Breast epithelium (tissue), 4 donors: ENCODE measurements at regions not wholly inside any gene's neighbourhood (a gene's known extent, or its start where the extent isn't known, plus 50 kb on each side); places are given as distances from the start of the nearest gene placed in this dataset.

Experiments used
- DNase-seq, 2 donors: peaks; one replicate each; pipeline ENCODE4 v3.0.0-alpha.2; 2019; ENCODE audit warnings: low spot score in 2 of 2
- H3K27ac ChIP-seq, 2 donors: fragments of 200-600 bp; sonication (generic) in 1 of 2; one replicate each; pipeline ENCODE4 v1.5.1; 2016 to 2019; ENCODE audit warnings: mild to moderate bottlenecking in 1 of 2
- H3K27me3 ChIP-seq, 2 donors: fragments of 200-600 bp; sonication (generic) in 1 of 2; one replicate each; pipeline versions ENCODE4 v1.5.1 to v1.6.0; 2017 to 2019; ENCODE audit warnings: control low read depth in 1 of 2, mild to moderate bottlenecking in 1 of 2
- H3K36me3 ChIP-seq: fragments of 200-600 bp; one replicate; pipeline ENCODE4 v1.5.1; 2019
- H3K4me1 ChIP-seq, 2 donors: fragments of 200-600 bp; sonication (generic); one replicate each; pipeline ENCODE4 v1.5.1; 2016 to 2019; ENCODE audit warnings: control low read depth in 1 of 2
- H3K4me3 ChIP-seq, 3 donors: fragments of 200-600 bp; sonication (generic); 1 replicate in 2 of 3; 2 replicates in 1 of 3; pipeline ENCODE4 v1.5.1; 2016 to 2019; ENCODE audit warnings: mild to moderate bottlenecking in 3 of 3, moderate library complexity in 2 of 3
- H3K9me3 ChIP-seq, 2 donors: fragments of 200-600 bp; sonication (generic) in 1 of 2; one replicate each; pipeline ENCODE4 v1.5.1; 2016 to 2019; ENCODE audit warnings: control low read depth in 1 of 2
- POLR2A ChIP-seq: fragments of 450-650 bp; IDR thresholded peaks from one replicate; pipeline ENCODE4 v1.6.1; 2016; ENCODE audit warnings: antibody characterized with exemption, mild to moderate bottlenecking, moderate library complexity
- POLR2AphosphoS5 ChIP-seq, 3 donors: sonication (generic); formaldehyde crosslinking; IDR thresholded peaks; one replicate each; pipeline ENCODE4 v1.6.1; 2017; ENCODE audit warnings: antibody characterized with exemption in 3 of 3
- intact Hi-C: fragments of 100-400 bp; cut with DNase I; formaldehyde crosslinking; loops from one replicate; pipeline ENCODE4 v1.15.1; 2023; ENCODE audit warnings: low total_unique reads
- TF ChIP-seq, protein P1 (sequence below), 3 donors: fragments of 450-650 bp; IDR thresholded peaks; one replicate each; pipeline ENCODE4 v1.5.1; 2016 to 2017; ENCODE audit warnings: antibody characterized with exemption in 3 of 3, mild to moderate bottlenecking in 3 of 3, moderate library complexity in 3 of 3

DNA sequence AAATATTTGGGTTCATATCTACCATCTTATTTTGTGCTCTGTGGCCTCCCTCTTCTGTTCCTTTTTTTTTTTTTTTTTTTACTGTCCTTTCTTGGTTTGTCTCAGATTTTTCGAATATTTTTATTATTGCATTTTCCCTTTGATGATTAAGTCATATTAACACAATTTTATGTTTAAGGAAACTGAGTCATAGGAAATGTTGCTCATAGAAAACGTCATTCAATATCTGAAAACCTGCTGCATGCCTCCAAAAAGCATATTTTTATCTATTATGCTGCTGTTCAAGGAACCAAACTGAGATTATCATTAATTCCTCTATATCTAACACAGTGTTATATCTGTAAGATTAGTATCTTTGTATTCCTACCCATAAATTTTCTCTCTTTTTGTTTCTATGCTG lies 614.3 kb upstream of the SLC8A1 start:
- H3K4me3 ChIP-seq, result no peak overlapping the region
- TF ChIP-seq POLR2A (no peak), POLR2AphosphoS5 (IDR thresholded peaks at IDR 0.05) (no peak)
- TF ChIP-seq, protein P1, sequence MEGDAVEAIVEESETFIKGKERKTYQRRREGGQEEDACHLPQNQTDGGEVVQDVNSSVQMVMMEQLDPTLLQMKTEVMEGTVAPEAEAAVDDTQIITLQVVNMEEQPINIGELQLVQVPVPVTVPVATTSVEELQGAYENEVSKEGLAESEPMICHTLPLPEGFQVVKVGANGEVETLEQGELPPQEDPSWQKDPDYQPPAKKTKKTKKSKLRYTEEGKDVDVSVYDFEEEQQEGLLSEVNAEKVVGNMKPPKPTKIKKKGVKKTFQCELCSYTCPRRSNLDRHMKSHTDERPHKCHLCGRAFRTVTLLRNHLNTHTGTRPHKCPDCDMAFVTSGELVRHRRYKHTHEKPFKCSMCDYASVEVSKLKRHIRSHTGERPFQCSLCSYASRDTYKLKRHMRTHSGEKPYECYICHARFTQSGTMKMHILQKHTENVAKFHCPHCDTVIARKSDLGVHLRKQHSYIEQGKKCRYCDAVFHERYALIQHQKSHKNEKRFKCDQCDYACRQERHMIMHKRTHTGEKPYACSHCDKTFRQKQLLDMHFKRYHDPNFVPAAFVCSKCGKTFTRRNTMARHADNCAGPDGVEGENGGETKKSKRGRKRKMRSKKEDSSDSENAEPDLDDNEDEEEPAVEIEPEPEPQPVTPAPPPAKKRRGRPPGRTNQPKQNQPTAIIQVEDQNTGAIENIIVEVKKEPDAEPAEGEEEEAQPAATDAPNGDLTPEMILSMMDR (IDR thresholded peaks at IDR 0.05), result no peak
- no peaks in the 10 kb centered on the region for H3K9me3 ChIP-seq
- H3K27me3 ChIP-seq, result no peaks in the 10 kb centered on the region
- no peaks in the 10 kb centered on the region for H3K4me1 ChIP-seq
- intact Hi-C loops, result no loop called here
- H3K27ac ChIP-seq, result no peak overlapping the region
- H3K36me3 ChIP-seq, result no peaks in the 10 kb centered on the region
- no peak for DNase-seq

DNA sequence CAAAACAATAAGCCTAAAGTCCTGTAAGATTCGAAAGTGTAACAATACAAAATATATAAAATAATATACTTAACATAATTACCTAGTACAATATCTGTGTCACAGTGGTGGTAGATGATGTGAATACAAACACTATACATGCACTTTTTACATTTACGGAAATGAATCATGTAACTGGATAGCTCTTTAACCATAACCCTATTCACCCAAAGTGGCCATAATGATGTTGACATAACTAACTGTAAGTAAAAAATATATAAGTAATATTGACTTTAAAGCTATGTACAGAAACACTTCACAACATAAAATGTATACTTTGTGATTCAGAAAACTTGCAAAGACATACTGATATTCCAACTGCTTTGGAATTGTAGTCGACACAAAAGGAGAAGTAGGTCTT lies 616.9 kb upstream of the SLC8A1 start:
- intact Hi-C loops, result no loop called here
- TF ChIP-seq, protein P1 (IDR thresholded peaks at IDR 0.05), result no peak
- no peak for TF ChIP-seq POLR2AphosphoS5 (IDR thresholded peaks at IDR 0.05)
- TF ChIP-seq POLR2A, result no peak
- DNase-seq, result no peak
- Histone ChIP-seq H3K36me3 (no peaks in the 10 kb centered on the region), H3K27ac (no peak overlapping the region), H3K4me3 (no peak overlapping the region), H3K4me1 (no peaks in the 10 kb centered on the region), H3K9me3 (no peaks in the 10 kb centered on the region), H3K27me3 (no peaks in the 10 kb centered on the region)

DNA sequence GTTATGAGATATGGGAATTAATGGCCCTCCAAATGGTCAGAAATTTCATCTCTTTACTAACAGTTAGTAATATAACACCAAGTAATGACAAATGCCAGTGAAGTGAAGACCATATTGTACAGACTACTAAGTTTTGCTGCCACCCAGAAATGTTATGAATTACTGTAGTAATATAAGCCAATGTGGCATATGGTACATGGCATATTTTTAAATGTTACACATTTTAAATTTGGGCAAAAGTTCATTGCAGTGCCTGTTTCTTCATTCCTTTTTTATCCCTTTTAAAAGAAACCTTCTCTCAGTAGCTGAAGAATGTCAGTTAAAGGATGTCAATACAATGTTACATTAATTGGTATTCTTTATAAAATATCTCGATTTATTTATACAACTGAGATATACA lies 626.5 kb upstream of the SLC8A1 start:
- intact Hi-C loops, result no loop called here
- TF ChIP-seq, protein P1 (IDR thresholded peaks at IDR 0.05), result no peak
- TF ChIP-seq POLR2A (no peak), POLR2AphosphoS5 (IDR thresholded peaks at IDR 0.05) (no peak)
- Histone ChIP-seq H3K4me1 (no peaks in the 10 kb centered on the region), H3K27ac (no peak overlapping the region), H3K27me3 (no peaks in the 10 kb centered on the region), H3K9me3 (no peaks in the 10 kb centered on the region), H3K36me3 (no peaks in the 10 kb centered on the region), H3K4me3 (no peak overlapping the region)
- no peak for DNase-seq

DNA sequence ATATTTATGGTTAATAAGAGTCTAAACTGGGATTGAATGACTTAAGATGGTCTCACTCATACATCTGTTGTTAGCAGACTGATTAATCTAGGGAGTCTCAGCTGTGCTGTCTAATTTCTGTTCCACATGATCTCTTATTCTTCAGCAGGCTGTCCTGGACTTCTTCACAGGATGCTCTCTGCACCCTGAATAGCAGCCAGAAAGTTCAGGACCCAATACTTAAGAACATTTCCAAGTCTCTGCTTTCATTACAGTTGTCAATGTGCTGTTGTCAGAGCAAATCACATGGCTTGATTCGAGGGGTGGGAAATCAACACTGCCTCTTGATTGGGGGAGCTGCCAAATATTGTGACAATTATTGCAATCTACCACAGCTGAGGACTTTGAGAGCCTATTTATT lies 627.1 kb upstream of the SLC8A1 start:
- H3K9me3 ChIP-seq, result no peaks in the 10 kb centered on the region
- H3K36me3 ChIP-seq, result no peaks in the 10 kb centered on the region
- no peaks in the 10 kb centered on the region for H3K27me3 ChIP-seq
- no peak overlapping the region for H3K27ac ChIP-seq
- no peak for DNase-seq
- TF ChIP-seq POLR2AphosphoS5 (IDR thresholded peaks at IDR 0.05), result no peak
- no peak for TF ChIP-seq POLR2A
- TF ChIP-seq, protein P1 (IDR thresholded peaks at IDR 0.05), result no peak
- intact Hi-C loops, result no loop called here
- no peak overlapping the region for H3K4me3 ChIP-seq
- H3K4me1 ChIP-seq, result no peaks in the 10 kb centered on the region

DNA sequence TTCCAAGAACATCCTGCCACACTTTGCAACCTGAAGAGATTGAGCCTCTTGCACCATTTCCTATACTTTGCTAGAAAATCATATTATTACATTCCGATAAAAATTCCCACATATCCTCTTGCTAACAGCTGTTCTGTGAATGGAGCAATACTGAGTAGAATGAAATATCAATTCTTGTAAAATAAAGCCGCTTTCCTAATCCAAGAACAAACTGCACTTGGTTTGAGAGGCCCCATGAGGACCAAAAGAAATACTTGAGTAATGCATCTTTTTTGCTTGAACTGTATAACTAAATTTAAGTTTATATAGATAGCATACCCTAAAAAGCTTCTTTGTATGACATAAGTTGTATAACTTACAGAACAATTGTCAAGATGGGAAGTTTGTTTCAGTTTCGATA lies 632.4 kb upstream of the SLC8A1 start:
- H3K9me3 ChIP-seq, result no peaks in the 10 kb centered on the region
- no peak for DNase-seq
- no peaks in the 10 kb centered on the region for H3K4me1 ChIP-seq
- TF ChIP-seq, protein P1 (IDR thresholded peaks at IDR 0.05), result no peak
- no peak for TF ChIP-seq POLR2A
- TF ChIP-seq POLR2AphosphoS5 (IDR thresholded peaks at IDR 0.05), result no peak
- intact Hi-C loops, result no loop called here
- H3K27ac ChIP-seq, result no peak overlapping the region
- no peak overlapping the region for H3K4me3 ChIP-seq
- H3K36me3 ChIP-seq, result no peaks in the 10 kb centered on the region
- H3K27me3 ChIP-seq, result no peaks in the 10 kb centered on the region
